AG04450 (cell line): ENCODE measurements at regions not wholly inside any gene's neighbourhood (a gene's known extent, or its start where the extent isn't known, plus 50 kb on each side); places are given as distances from the start of the nearest gene placed in this dataset.

ENCODE experiments used
- CTCF ChIA-PET: fragments of 300-600, 350-600 bp; formaldehyde crosslinking; extraction: SDS; loops from one replicate; lab custom pipeline; 2022; ENCODE audit warnings: antibody characterized with exemption, inconsistent platforms; lab: Charles Lee
- POLR2A ChIA-PET: fragments of 350-600 bp; formaldehyde crosslinking; extraction: SDS; loops from one replicate; lab custom pipeline; 2021; ENCODE audit warnings: antibody characterized with exemption, inconsistent platforms; lab: Yijun Ruan, JAX
- DNase-seq: peaks from one replicate; pipeline ENCODE4 v3.0.0-alpha.2; 2011; ENCODE audit warnings: low read depth, low spot score
- H3K27ac ChIP-seq: one replicate; pipeline ENCODE4 v1.5.1; 2012; ENCODE audit warnings: low read depth, low read length, control low read depth
- H3K27me3 ChIP-seq: one replicate; pipeline ENCODE4 v1.6.0; 2012; ENCODE audit warnings: low read length; ENCODE audit not compliant: control insufficient read depth, insufficient read depth
- H3K4me3 ChIP-seq: 2 replicates; pipeline ENCODE4 v1.5.1; 2011; ENCODE audit warnings: mild to moderate bottlenecking, low read depth, low read length, control low read depth
- H3K9me3 ChIP-seq: 2 replicates; pipeline ENCODE4 v1.5.1; 2012; ENCODE audit warnings: low read length; ENCODE audit not compliant: control insufficient read depth, insufficient read depth
- CTCF ChIP-seq: IDR thresholded peaks from 2 replicates; pipeline ENCODE4 v1.5.1; 2011; ENCODE audit warnings: low read depth, low read length, control low read depth, inconsistent platforms

GRCh38 chr2:21467910-21468309 lies 344.1 kb downstream of the TDRD15 start:
- H3K4me3 ChIP-seq, result no peak overlapping the region
- CTCF ChIA-PET, result no interaction called here
- POLR2A ChIA-PET, result no interaction called here
- H3K27me3 ChIP-seq, result no peaks in the 10 kb centered on the region
- no peak for DNase-seq
- TF ChIP-seq CTCF, result no peak
- H3K9me3 ChIP-seq, result peaks cover 4% of the 10 kb centered on the region; the same call in 1 of the 2 replicates
- no peak overlapping the region for H3K27ac ChIP-seq

- ChIA-PET CTCF (no interaction called here), POLR2A (no interaction called here)
- no peak for TF ChIP-seq CTCF
- peaks cover 4% of the 10 kb centered on the region; the same call in 1 of the 2 replicates for H3K9me3 ChIP-seq
- no peak overlapping the region for H3K4me3 ChIP-seq
- no peaks in the 10 kb centered on the region for H3K27me3 ChIP-seq
- no peak overlapping the region for H3K27ac ChIP-seq
- DNase-seq, result no peak
These were observed 344.9 kb downstream of the TDRD15 start for GRCh38 chr2:21468624-21469023.

- POLR2A ChIA-PET, result no interaction called here
- H3K4me3 ChIP-seq, result no peak overlapping the region
These were observed 345.4 kb downstream of the TDRD15 start for GRCh38 chr2:21469158-21469557.

GRCh38 chr2:21469564-21469963 lies 345.8 kb downstream of the TDRD15 start:
- Histone ChIP-seq H3K4me3 (no peak overlapping the region), H3K9me3 (peaks cover 4% of the 10 kb centered on the region; the same call in 1 of the 2 replicates), H3K27ac (no peak overlapping the region), H3K27me3 (no peaks in the 10 kb centered on the region)
- DNase-seq, result no peak
- CTCF ChIA-PET, result no interaction called here
- POLR2A ChIA-PET, result no interaction called here
- TF ChIP-seq CTCF, result no peak

More at GRCh38 chr2:21469158-21469557, 345.4 kb downstream of the TDRD15 start:
- no peaks in the 10 kb centered on the region for H3K27me3 ChIP-seq
- DNase-seq, result no peak
- H3K27ac ChIP-seq, result no peak overlapping the region
- CTCF ChIA-PET, result no interaction called here
- TF ChIP-seq CTCF, result no peak
- H3K9me3 ChIP-seq, result peaks cover 4% of the 10 kb centered on the region; the same call in 1 of the 2 replicates

GRCh38 chr2:21480162-21480561 lies 356.4 kb downstream of the TDRD15 start:
- ChIA-PET CTCF (no interaction called here), POLR2A (no interaction called here)
- no peaks in the 10 kb centered on the region for H3K27me3 ChIP-seq
- H3K27ac ChIP-seq, result no peak overlapping the region
- DNase-seq, result no peak
- H3K9me3 ChIP-seq, result peaks cover 5% of the 10 kb centered on the region; the same call in 1 of the 2 replicates
- TF ChIP-seq CTCF, result no peak
- no peak overlapping the region for H3K4me3 ChIP-seq
